WTC11 (cell line): ENCODE measurements at regions not wholly inside any gene's neighbourhood (a gene's known extent, or its start where the extent isn't known, plus 50 kb on each side); places are given as distances from the start of the nearest gene placed in this dataset.
"Not testable (repeated sequence)": the region's sequence is repeated elsewhere in the genome, so short reads cannot be mapped to it uniquely, and the experiment has no call there.

Source experiments
- ATAC-seq: fragments of 200-7000 bp; cut with Tn5 transposase; 2 replicates; pipeline ENCODE4 v1.10.0; 2021; ENCODE audit warnings: mild to moderate bottlenecking, moderate library complexity
- CTCF ChIA-PET: fragments of 300-600 bp; sonication (Branson Sonifier 250); formaldehyde crosslinking; loops from one replicate; lab custom pipeline; 2021; ENCODE audit warnings: antibody characterized with exemption; lab: Charles Lee
- POLR2A ChIA-PET: fragments of 350-600 bp; sonication (Branson Sonifier 250); formaldehyde crosslinking; loops from one replicate; lab custom pipeline; 2021; ENCODE audit warnings: antibody characterized with exemption; lab: Charles Lee
- DNase-seq: peaks from one replicate; pipeline ENCODE4 v3.0.0; 2021; ENCODE audit warnings: low spot score
- H3K27ac Mint-ChIP-seq: 2 replicates; pipeline ENCODE4 v1.8.0; 2021; ENCODE audit warnings: mixed read lengths
- H3K27me3 Mint-ChIP-seq: 2 replicates; pipeline ENCODE4 v1.8.0; 2021; ENCODE audit warnings: low read depth, mild to moderate bottlenecking, moderate library complexity, mixed read lengths
- H3K36me3 Mint-ChIP-seq: 2 replicates; pipeline ENCODE4 v1.8.0; 2021; ENCODE audit warnings: mixed read lengths
- H3K4me1 Mint-ChIP-seq: 2 replicates; pipeline ENCODE4 v1.8.0; 2022; ENCODE audit warnings: mixed read lengths
- H3K4me3 Mint-ChIP-seq: 2 replicates; pipeline ENCODE4 v1.8.0; 2021; ENCODE audit warnings: mild to moderate bottlenecking, moderate library complexity, mixed read lengths
- H3K9me3 Mint-ChIP-seq: 2 replicates; pipeline ENCODE4 v1.8.0; 2021; ENCODE audit warnings: mixed read lengths
- ELF4 ChIP-seq: sonication (generic); formaldehyde crosslinking; IDR thresholded peaks from 2 replicates; pipeline ENCODE4 v1.8.1; 2022; ENCODE audit warnings: low read depth, mild to moderate bottlenecking, moderate library complexity, missing genetic modification reagents
- FOXK1 ChIP-seq: sonication (generic); formaldehyde crosslinking; IDR thresholded peaks from 2 replicates; pipeline ENCODE4 v1.8.0; 2022; ENCODE audit warnings: mild to moderate bottlenecking, moderate library complexity, missing genetic modification reagents
- GABPB1 ChIP-seq: sonication (generic); formaldehyde crosslinking; IDR thresholded peaks from 2 replicates; pipeline ENCODE4 v1.8.1; 2023; ENCODE audit warnings: mild to moderate bottlenecking, missing genetic modification reagents
- IRF2 ChIP-seq: sonication (generic); formaldehyde crosslinking; IDR thresholded peaks from 2 replicates; pipeline ENCODE4 v1.8.0; 2022; ENCODE audit warnings: low read depth, missing genetic modification reagents, borderline replicate concordance
- JAZF1 ChIP-seq: fragments of 250-450 bp; sonication (Bioruptor Pico); IDR thresholded peaks from 2 replicates; pipeline ENCODE4 v1.9.0; 2021; ENCODE audit warnings: moderate library complexity, mild to moderate bottlenecking, inconsistent platforms
- NFE2L1 ChIP-seq: sonication (generic); formaldehyde crosslinking; IDR thresholded peaks from 2 replicates; pipeline ENCODE4 v1.8.1; 2023; ENCODE audit warnings: missing genetic modification reagents
- NFYB ChIP-seq: sonication (generic); formaldehyde crosslinking; conservative IDR thresholded peaks from 2 replicates; pipeline ENCODE4 v1.8.0; 2022; ENCODE audit warnings: low read depth, missing genetic modification reagents
- NR1H2 ChIP-seq: sonication (generic); formaldehyde crosslinking; IDR thresholded peaks from 2 replicates; pipeline ENCODE4 v1.9.0; 2021; ENCODE audit warnings: mild to moderate bottlenecking, moderate library complexity, missing genetic modification reagents
- RORB ChIP-seq: fragments of 250-450 bp; sonication (Bioruptor Pico); IDR thresholded peaks from 2 replicates; pipeline ENCODE4 v1.9.0; 2021; ENCODE audit warnings: mild to moderate bottlenecking
- TCF7 ChIP-seq: sonication (generic); formaldehyde crosslinking; IDR thresholded peaks from 2 replicates; pipeline ENCODE4 v1.8.0; 2022; ENCODE audit warnings: mild to moderate bottlenecking, low read depth, missing genetic modification reagents, moderate library complexity
- ZBTB21 ChIP-seq: sonication (generic); formaldehyde crosslinking; IDR thresholded peaks from 2 replicates; pipeline ENCODE4 v1.8.1; 2023; ENCODE audit warnings: mild to moderate bottlenecking, missing genetic modification reagents, borderline replicate concordance
- ZNF138 ChIP-seq: sonication (generic); formaldehyde crosslinking; conservative IDR thresholded peaks from 2 replicates; pipeline ENCODE4 v1.8.1; 2022; ENCODE audit warnings: mild to moderate bottlenecking, moderate library complexity, missing genetic modification reagents
- ZNF219 ChIP-seq: sonication (generic); formaldehyde crosslinking; IDR thresholded peaks from 2 replicates; pipeline ENCODE4 v1.8.0; 2023; ENCODE audit warnings: missing genetic modification reagents, mild to moderate bottlenecking, borderline replicate concordance
- ZNF232 ChIP-seq: sonication (generic); formaldehyde crosslinking; IDR thresholded peaks from 2 replicates; pipeline ENCODE4 v1.8.0; 2022; ENCODE audit warnings: mild to moderate bottlenecking, missing genetic modification reagents
- ZNF396 ChIP-seq: fragments of 250-450 bp; sonication (Bioruptor Pico); IDR thresholded peaks from 2 replicates; pipeline ENCODE4 v1.8.0; 2021; ENCODE audit warnings: mild to moderate bottlenecking, moderate library complexity, borderline replicate concordance
- TF ChIP-seq, protein P1 (sequence below): sonication (generic); formaldehyde crosslinking; IDR thresholded peaks from 2 replicates; pipeline ENCODE4 v1.8.0; 2022; ENCODE audit warnings: mild to moderate bottlenecking, missing genetic modification reagents
- TF ChIP-seq, protein P2 (sequence below): fragments of 250-450 bp; sonication (Bioruptor Pico); IDR thresholded peaks from 2 replicates; pipeline ENCODE4 v1.9.0; 2021; ENCODE audit warnings: moderate library complexity, mild to moderate bottlenecking, inconsistent platforms, borderline replicate concordance
- TF ChIP-seq, protein P3 (sequence below): sonication (generic); formaldehyde crosslinking; conservative IDR thresholded peaks from 2 replicates; pipeline ENCODE4 v1.8.1; 2022; ENCODE audit warnings: mild to moderate bottlenecking, missing genetic modification reagents
- TF ChIP-seq, protein P4 (sequence below): sonication (generic); formaldehyde crosslinking; IDR thresholded peaks from 2 replicates; pipeline ENCODE4 v1.8.1; 2023; ENCODE audit warnings: mild to moderate bottlenecking, missing genetic modification reagents, moderate library complexity
- TF ChIP-seq, protein P5 (sequence below): sonication (generic); formaldehyde crosslinking; IDR thresholded peaks from 2 replicates; pipeline ENCODE4 v1.8.0; 2023; ENCODE audit warnings: missing genetic modification reagents
- TF ChIP-seq, protein P6 (sequence below): sonication (generic); formaldehyde crosslinking; IDR thresholded peaks from 2 replicates; pipeline ENCODE4 v1.8.1; 2023; ENCODE audit warnings: mild to moderate bottlenecking, missing genetic modification reagents

DNA sequence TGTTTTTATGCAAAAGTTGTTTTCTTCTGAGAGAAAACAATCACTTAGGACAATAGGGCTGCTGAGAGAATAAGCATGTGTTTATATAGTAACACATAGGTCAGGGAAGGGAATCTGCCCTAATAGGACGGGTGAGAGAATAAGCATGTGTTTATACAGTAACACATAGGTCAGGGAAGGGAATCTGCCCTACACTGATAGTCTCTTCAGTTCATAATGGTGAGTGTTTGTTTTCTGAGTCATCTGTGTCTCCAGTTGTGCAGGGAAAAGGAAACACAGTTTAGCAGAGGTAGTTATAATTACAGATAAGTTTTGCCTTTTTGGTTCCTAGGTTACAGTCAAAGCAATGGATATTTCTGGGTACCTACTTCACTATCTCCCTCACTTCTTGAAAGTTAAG lies 252.3 kb upstream of the CA10 start (continued):
- TF ChIP-seq TCF7 (CRISPR knock-in tag): no peak
- TF ChIP-seq NR1H2: no peak
- no peak for TF ChIP-seq IRF2
- TF ChIP-seq, all 79 proteins: peak for 0

DNA sequence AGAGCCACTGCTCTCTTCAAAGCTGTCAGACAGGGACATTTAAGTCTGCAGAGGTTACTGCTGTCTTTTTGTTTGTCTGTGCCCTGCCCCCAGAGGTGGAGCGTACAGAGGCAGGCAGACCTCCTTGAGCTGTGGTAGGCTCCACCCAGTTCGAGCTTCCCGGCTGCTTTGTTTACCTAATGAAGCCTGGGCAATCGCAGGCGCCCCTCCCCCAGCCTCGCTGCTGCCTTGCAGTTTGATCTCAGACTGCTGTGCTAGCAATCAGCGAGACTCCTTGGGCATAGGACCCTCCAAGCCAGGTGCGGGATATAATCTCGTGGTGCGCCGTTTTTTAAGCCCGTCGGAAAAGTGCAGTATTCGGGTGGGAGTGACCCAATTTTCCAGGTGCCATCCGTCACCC lies 250.7 kb upstream of the CA10 start:
- CTCF ChIA-PET: not testable (repeated sequence)
- TF ChIP-seq, protein P1, sequence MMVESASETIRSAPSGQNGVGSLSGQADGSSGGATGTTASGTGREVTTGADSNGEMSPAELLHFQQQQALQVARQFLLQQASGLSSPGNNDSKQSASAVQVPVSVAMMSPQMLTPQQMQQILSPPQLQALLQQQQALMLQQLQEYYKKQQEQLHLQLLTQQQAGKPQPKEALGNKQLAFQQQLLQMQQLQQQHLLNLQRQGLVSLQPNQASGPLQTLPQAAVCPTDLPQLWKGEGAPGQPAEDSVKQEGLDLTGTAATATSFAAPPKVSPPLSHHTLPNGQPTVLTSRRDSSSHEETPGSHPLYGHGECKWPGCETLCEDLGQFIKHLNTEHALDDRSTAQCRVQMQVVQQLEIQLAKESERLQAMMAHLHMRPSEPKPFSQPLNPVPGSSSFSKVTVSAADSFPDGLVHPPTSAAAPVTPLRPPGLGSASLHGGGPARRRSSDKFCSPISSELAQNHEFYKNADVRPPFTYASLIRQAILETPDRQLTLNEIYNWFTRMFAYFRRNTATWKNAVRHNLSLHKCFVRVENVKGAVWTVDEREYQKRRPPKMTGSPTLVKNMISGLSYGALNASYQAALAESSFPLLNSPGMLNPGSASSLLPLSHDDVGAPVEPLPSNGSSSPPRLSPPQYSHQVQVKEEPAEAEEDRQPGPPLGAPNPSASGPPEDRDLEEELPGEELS: 0 out of 2 replicates have a peak, but pooled peaks have one; percentile 20
- peak; percentile 68; the same call in 1 of the 2 replicates for TF ChIP-seq FOXK1 (CRISPR knock-in tag)
- TF ChIP-seq, all 79 proteins: peak for 2; not testable (repeated sequence) for 77
- H3K4me3 Mint-ChIP-seq, H3K27ac Mint-ChIP-seq, POLR2A ChIA-PET, ATAC-seq, H3K27me3 Mint-ChIP-seq, H3K4me1 Mint-ChIP-seq: not testable (repeated sequence)
- DNase-seq: peak; percentile 45
- Mint-ChIP-seq H3K36me3 (peaks cover 42% of the 10 kb centered on the region), H3K9me3 (peaks cover 47% of the 10 kb centered on the region)

- Mint-ChIP-seq H3K4me1 (no peaks in the 10 kb centered on the region), H3K4me3 (no peak overlapping the region), H3K27ac (no peak overlapping the region), H3K36me3 (peaks cover 31% of the 10 kb centered on the region), H3K27me3 (peaks cover 7% of the 10 kb centered on the region; the same call in 1 of the 2 replicates), H3K9me3 (peaks cover 67% of the 10 kb centered on the region)
- TF ChIP-seq, protein P2, sequence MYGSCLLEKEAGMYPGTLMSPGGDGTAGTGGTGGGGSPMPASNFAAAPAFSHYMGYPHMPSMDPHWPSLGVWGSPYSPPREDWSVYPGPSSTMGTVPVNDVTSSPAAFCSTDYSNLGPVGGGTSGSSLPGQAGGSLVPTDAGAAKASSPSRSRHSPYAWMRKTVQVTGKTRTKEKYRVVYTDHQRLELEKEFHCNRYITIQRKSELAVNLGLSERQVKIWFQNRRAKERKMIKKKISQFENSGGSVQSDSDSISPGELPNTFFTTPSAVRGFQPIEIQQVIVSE: no peak
- TF ChIP-seq ZBTB21 (CRISPR knock-in tag) (no peak), NFE2L1 (CRISPR knock-in tag) (no peak), JAZF1 (CRISPR knock-in tag) (no peak), NFYB (no peak), ZNF138 (CRISPR knock-in tag) (no peak), GABPB1 (CRISPR knock-in tag) (no peak), RORB (CRISPR knock-in tag) (no peak), ZNF396 (CRISPR knock-in tag) (no peak), ZNF219 (no peak), ZNF232 (no peak), ELF4 (CRISPR knock-in tag) (no peak)
- TF ChIP-seq, protein P3, sequence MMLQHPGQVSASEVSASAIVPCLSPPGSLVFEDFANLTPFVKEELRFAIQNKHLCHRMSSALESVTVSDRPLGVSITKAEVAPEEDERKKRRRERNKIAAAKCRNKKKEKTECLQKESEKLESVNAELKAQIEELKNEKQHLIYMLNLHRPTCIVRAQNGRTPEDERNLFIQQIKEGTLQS (CRISPR knock-in tag): no peak
- TF ChIP-seq, protein P4, sequence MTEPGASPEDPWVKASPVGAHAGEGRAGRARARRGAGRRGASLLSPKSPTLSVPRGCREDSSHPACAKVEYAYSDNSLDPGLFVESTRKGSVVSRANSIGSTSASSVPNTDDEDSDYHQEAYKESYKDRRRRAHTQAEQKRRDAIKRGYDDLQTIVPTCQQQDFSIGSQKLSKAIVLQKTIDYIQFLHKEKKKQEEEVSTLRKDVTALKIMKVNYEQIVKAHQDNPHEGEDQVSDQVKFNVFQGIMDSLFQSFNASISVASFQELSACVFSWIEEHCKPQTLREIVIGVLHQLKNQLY: no peak
- TF ChIP-seq, protein P5, sequence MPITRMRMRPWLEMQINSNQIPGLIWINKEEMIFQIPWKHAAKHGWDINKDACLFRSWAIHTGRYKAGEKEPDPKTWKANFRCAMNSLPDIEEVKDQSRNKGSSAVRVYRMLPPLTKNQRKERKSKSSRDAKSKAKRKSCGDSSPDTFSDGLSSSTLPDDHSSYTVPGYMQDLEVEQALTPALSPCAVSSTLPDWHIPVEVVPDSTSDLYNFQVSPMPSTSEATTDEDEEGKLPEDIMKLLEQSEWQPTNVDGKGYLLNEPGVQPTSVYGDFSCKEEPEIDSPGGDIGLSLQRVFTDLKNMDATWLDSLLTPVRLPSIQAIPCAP (CRISPR knock-in tag): no peak
- TF ChIP-seq, protein P6, sequence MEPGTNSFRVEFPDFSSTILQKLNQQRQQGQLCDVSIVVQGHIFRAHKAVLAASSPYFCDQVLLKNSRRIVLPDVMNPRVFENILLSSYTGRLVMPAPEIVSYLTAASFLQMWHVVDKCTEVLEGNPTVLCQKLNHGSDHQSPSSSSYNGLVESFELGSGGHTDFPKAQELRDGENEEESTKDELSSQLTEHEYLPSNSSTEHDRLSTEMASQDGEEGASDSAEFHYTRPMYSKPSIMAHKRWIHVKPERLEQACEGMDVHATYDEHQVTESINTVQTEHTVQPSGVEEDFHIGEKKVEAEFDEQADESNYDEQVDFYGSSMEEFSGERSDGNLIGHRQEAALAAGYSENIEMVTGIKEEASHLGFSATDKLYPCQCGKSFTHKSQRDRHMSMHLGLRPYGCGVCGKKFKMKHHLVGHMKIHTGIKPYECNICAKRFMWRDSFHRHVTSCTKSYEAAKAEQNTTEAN (CRISPR knock-in tag): no peak
- ChIA-PET POLR2A (no interaction called here), CTCF (no interaction called here)
- ATAC-seq: no peak
- no peak for DNase-seq
Measured at GRCh38 chr17:52395308-52395707, 236.8 kb upstream of the CA10 start.
